ENCODE measurements at regions not wholly inside any gene's neighbourhood (a gene's known extent, or its start where the extent isn't known, plus 50 kb on each side); places are given as distances from the start of the nearest gene placed in this dataset.

DNA sequence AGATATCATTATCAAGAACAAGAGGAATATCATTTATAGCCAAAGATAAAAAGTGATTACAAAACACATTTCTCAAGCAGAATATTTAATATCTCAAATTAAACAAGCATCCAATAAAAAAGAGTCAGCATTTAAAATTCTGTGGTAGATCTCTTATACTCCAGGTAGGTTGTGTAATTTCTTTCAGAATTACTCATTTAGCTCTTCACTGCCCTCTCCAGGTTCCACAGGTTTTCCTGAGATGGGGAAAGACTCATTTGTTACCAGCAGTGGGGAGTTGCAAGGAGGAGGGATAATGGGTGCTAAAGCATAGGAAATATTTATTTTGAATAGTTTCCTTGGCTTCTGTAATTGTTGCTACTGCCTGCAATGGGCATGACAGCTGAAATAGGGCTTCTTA is 83.1 kb upstream of the RASGRP1 start:
- no peak for DNase-seq (ENCODE audit: low read depth in 2 of 2)

DNA sequence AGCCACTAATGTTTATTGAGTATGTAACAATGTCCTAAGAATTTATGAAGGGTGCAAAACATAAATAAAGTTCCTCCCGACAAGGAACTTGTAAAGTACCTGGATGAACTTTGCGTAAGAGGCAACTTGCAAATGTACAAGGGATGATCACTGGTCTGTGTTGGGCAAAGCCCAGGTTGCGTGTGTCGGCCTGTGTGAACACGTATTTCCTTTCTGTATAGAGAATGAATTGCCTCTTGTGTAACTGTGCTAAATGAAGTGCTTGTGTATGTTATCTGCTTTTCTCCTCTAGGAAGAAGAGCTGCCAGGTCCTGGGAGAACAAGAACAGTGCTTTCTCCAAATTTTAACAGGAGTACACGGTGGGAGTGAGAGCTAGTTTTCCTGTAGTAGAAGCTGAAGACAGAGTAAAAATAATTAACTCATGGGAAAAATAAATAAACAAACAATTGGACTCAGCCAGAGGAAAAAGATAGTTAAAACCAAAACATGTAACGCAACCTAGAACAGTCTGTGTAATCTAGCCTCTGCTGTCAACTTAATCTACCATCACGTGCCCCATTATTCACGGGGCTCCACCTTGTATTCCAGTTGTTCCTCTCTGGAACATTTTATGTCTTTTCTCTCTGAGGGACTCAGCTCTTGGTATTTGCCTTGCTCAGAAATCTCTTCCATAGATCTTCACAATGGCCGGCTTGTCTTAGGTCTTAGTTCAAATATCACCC is 83.7 kb upstream of the RASGRP1 start:
- DNase-seq (ENCODE audit: low read depth in 2 of 2), result no peak

DNA sequence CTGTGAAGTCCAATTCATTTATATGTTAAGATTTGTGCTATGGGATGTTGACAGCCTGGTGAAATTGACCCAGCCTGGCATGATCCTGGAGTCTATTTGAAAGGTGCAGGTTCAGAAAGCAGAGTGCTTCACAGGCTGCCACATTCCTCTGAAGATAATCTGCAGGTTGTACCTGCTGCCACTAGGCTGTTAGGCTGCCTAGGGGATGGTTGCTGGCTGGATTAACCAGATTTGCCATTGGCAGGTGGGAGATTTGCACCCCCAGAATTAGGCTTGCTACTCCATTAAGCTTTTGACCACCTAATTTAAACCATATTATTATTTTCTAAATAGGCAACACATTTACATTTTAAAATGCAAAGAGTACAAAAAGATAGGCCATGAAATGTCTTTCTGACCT is 85.8 kb upstream of the RASGRP1 start:
- no peak for DNase-seq (ENCODE audit: low read depth in 2 of 2)

DNA sequence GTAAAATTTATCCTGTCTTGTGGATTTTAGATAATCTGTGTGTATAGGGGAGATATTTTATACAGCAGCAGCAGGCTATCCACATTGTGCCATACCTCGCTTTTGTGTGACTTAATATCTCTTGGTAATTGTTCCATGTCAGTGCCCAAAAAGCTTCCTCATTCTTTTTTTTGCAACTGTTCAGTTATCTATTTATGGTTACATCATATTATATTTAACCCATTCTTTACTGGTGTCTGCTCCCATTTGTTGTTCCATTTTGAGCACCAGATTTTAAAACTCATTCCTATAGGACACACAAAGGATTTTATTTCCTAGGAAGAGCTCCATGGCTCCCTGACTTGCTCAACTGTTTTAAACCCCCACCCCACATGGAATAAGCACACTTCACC is 86.3 kb upstream of the RASGRP1 start:
- DNase-seq (ENCODE audit: low read depth in 2 of 2), result no peak

DNA sequence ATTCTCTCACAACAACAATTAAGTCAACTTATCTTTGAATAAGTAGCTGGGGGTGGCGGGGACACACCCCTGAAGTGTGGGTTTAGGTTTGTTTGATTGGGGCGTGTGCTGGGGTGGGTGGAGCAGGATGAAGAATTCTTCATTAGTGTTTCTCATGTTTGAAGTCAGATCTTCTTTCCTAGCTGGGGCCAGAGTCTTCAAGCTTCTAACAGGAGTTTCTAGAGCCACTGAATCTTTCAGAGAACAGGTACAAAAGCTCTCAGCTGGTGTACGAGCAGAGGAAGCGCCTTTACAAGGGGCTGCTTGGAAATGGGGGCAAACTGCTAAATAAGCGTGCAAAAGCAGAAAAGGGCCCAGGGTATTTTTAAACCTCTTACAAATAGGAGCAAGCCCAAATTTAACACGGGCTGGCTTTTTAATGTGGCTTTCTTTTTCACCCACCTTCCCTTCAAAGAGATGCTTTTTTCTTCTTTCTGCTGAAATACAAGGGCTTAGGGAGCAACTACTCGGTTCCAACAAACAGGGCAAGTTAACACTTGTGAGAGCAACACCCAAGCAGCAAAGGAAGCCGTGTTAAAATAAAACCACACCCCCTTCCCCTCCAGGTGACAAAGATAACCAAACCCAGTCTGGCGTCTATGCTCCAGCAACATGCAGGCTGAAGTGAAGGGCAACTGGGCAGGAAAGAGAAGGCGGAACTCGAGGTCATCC is 86.9 kb upstream of the RASGRP1 start:
- DNase-seq (ENCODE audit: low read depth in 2 of 2), result no peak

DNA sequence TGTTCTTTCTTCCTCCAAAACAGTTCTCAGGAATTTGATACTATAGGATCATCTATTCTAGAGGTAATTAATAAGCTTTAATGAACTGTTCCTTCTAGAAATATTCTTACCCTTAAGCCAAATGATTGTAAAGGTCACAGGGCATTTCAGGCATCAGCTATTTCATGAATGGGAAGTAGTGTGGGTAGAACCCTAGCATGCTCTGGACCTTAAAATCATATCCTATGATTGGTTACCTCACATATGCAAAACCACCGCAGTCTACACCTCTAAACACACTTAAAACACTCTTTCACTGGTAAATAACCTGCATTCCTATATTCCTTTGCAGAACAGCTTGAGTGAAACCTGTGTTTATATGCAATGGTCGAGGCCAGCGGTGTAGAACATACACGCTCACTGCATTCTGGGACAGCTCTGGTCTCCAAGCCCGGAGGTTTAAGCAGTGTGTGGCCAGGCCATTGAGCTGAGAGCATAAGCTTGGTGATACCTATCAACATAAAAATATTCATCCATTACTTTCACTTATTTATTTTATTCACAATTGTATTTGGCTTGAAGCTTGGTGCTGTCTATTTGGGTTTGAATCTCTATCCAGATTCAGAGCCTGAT is 87.7 kb upstream of the RASGRP1 start:
- no peak for DNase-seq (ENCODE audit: low read depth in 2 of 2)

GRCh38 chr15:38652998-38653397 is 88.4 kb upstream of the RASGRP1 start:
- DNase-seq (ENCODE audit: low read depth in 2 of 2), result no peak

GRCh38 chr15:38658431-38658830 is 93.8 kb upstream of the RASGRP1 start:
- no peak for DNase-seq (ENCODE audit: low read depth in 2 of 2)

DNA sequence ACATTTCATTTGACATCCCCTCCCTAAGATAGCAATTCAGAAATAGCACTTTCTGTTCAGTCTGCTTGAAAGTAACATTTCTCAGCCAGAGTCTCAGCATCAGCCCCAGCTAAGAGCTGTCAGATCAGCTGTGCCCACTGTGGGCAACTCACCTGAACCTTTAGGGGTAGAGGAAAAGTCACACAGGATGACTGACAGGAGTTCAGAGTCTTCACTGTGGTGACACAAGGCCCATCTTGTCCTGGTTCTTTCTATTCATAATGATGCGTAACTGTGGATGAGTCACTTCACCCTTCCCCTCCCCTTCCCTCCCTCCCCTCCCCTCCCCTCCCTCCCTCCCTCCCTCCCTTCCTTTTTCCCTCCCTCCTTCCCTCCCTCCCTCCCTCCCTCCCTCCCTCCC is 96.1 kb upstream of the RASGRP1 start:
- DNase-seq (ENCODE audit: low read depth in 2 of 2), result no peak

DNA sequence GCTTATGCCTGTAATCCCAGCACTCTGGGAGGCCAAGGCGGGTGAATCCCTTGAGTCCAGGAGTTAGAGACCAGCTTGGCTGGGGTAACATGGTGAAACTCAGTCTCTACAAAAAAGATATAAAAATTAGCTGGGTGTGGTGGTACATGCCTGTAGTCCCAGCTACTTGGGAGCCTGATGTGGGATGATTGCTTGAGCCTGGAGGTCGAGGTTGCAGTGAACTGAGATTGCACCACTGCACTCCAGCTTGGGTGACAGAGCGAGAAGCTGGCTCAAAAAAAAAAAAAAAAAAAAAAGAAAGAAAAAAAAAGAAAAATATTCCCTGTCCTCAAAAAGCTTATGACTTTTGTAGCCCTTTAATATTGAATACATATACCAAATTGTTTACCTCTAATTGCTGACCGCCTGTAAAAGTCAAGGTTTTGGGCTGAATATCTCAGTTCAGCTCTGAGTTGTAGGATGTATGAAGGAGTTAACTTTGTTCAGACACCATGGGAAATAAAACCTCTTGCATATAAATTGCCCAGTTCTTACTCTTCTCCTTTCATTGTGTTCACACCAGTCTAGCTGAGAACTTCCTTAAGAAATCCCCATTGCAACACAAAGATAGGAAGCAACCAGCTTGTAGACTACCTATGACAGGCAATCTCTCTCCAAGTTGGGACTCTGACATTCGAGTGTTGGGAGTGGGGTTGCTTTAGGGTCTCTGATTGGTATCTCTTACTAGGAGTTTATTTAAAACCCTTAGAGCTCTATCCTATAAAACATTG is 97.6 kb upstream of the RASGRP1 start:
- DNase-seq (ENCODE audit: low read depth in 2 of 2), result no peak

DNA sequence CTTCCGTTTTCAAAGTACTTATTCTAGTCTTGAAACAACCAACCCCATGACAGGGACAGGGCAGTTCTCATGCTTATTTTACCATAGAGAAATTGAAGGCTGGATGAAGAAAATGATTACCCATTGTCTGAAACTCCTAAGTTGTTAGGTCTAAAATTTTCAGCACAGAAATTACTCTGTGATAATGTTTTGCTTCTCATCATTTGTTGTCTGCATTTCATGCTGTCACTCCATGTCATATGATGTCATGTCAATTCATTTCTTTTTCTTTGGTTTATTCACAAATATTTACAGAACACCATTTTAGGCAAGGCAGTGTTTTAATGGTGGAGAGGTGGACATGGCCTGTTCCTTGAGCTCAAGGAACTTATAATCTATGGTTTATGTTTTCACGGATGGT is 98.2 kb upstream of the RASGRP1 start:
- no peak for DNase-seq (ENCODE audit: low read depth in 2 of 2)

DNA sequence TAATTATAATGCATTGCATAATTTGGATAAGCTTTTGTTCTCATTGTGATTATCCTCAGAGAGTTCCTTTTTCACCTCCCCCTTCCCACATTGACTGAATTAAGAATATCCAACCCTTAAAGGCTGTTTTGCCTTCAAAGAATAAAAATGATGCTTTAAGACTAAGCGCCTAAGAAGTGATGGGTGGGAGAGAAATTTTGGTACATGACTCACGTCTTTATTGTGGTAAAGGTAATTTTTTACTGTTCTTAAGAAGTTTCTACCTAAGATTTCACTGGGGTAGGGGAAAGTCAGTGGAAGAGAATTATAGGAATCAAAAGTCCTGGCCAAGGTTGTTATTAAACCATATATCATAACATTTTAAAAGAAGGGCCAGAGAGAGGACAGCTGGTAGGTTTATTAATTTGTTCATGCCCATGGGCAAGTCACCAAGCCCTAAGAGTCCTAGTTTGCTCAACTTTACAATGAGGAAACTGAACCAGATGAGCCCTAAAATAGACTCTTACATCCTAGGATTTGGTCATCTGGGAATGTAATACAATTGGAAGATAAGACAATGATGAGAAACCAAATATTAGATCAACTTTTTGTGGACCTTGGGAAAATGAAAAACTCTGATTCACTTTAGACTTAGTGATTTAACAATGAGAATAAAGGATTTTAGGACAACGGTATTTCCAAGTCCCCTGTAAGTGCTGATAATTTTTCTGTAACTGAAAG is 101.1 kb upstream of the RASGRP1 start:
- no peak for DNase-seq (ENCODE audit: low read depth in 2 of 2)

DNA sequence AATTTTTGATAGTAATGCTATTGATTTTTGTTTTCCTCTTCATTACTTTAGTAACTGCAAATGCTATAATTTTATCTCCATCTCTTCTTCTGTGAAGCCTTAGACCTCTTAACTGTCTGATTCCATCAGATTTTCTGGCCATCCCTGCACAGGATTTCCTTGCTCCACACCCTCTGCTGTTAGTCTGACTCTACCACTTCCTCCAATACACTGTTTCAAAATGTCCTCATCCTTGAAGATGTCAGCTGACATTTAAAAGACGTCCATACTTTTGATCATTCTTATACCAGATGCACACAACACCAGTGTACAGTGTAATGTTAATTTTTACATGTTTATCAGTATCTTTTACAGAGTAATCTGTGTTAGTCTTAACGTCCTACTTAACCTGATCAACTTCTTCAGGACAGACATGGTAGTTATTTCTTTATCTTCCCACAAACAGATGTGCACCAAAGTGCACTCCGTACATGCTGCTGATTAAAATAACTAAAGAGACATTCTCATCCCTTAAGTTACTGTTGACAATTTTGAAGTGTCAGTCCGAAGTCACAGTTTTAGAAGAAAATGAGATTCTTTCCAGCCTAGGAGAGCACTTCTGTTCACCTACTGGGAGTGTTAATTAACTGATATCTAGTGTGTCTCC is 102.4 kb upstream of the RASGRP1 start:
- no peak for DNase-seq (ENCODE audit: low read depth in 2 of 2)

GRCh38 chr15:38667890-38668850 is 103.6 kb upstream of the RASGRP1 start:
- DNase-seq (ENCODE audit: low read depth in 2 of 2), result no peak

GRCh38 chr15:38668898-38669391 is 104.3 kb upstream of the RASGRP1 start:
- no peak for DNase-seq (ENCODE audit: low read depth in 2 of 2)

GRCh38 chr15:38670128-38671005 is 105.8 kb upstream of the RASGRP1 start:
- no peak for DNase-seq (ENCODE audit: low read depth in 2 of 2)

DNA sequence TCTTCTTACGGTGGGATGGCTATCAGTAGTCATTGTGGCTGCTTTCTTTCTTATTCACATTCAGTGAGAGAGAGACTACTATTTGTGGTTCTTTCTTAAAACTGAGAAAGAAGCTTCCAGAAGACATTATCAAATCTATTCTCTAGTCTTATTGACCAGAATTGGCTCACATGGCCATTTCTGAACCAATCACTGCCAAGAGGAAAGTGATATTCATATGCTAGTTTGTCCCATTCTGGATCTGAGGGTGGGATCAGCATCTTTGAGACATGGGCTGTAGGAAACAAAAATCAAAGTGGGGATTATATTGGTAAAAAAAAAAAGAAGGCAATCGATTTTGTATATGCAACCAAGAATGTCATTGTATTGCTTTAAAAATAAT is 106.4 kb upstream of the RASGRP1 start:
- no peak for DNase-seq (ENCODE audit: low read depth in 2 of 2)

DNA sequence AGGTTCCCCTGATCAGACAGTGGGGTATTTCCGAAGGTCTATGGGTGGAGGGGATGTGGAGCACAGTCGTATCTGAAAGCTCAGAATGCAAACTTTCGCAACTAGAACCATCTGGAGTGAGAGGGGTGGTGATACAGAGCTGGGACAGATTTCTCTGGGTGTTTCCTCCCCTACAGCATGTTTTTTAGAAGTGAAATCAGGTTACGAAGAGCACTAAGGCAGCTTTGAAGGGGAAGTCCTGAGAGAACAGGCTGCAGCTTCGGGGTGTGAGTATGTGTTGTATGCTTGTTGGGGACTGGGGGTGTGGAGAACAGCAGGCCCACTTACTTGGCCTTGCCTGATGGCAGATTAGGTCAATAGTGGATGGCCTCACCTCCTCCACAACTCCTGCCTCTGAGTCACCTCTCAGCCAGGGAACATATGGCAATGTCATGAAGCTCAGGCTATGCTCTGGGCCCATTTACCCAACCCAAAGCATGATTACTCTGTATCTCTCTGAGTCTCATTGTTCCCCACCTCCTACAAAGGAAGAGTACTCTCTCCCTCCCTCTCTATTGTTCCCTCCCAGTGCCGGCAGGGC is 107.2 kb upstream of the RASGRP1 start:
- no peak for DNase-seq (ENCODE audit: low read depth in 2 of 2)

DNA sequence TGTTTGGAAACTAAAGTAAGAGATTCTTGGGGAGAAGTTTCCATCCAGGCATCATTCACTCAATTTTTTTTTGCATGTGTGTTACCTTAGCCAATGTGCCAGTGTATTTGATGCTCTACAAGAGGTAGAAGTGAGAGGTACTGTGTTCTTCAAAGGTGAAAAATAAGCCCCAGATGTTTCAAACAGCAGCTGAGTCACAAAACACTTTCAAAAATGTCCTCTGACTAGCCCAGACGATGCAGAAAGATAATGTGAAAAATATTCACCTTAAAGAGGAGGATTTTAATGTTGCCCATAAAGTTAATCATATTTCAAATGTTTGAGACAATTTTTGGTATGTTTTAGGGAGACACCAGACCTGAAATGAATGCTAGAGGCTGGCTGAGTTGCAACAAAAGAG is 107.7 kb upstream of the RASGRP1 start:
- no peak for DNase-seq (ENCODE audit: low read depth in 2 of 2)

Data from fibroblast of skin of left quadriceps (primary cell).